DOHH2 (cell line): ENCODE measurements at regions not wholly inside any gene's neighbourhood (a gene's known extent, or its start where the extent isn't known, plus 50 kb on each side); places are given as distances from the start of the nearest gene placed in this dataset.

Experiments used
- EZH2phosphoT487 ChIP-seq: fragments of 200-600 bp; sonication (generic); IDR thresholded peaks from 2 replicates; pipeline ENCODE4 v1.6.1; 2017; ENCODE audit warnings: borderline replicate concordance, mild to moderate bottlenecking, antibody characterized with exemption, low read length, moderate library complexity, mixed read lengths
- TF ChIP-seq, protein P1 (sequence below): fragments of 200-600 bp; sonication (generic); IDR thresholded peaks from one replicate; pipeline ENCODE4 v1.5.1; 2014; ENCODE audit warnings: antibody characterized with exemption, mild to moderate bottlenecking, low read depth, low read length; ENCODE audit not compliant: poor library complexity, severe bottlenecking

DNA sequence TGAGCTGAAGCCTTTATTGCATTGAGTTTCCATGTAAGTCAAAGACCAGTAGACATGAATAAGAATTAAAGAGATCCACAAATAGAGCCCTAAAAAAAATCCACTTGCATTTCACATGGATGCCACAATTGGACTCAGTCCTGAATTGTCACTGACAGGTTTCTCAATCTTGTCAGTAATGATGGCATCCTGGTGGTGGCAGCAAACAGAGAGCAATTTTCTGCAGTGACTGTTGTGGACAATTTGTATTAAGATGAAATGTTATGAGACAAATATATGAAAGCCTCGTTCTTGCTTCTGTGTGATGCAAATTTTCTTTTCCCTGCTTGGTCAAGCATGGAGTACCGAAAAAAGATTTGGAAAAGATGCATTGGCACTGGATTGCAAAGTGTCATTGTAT is 278.9 kb downstream of the SAMD5 start:
- TF ChIP-seq, protein P1, sequence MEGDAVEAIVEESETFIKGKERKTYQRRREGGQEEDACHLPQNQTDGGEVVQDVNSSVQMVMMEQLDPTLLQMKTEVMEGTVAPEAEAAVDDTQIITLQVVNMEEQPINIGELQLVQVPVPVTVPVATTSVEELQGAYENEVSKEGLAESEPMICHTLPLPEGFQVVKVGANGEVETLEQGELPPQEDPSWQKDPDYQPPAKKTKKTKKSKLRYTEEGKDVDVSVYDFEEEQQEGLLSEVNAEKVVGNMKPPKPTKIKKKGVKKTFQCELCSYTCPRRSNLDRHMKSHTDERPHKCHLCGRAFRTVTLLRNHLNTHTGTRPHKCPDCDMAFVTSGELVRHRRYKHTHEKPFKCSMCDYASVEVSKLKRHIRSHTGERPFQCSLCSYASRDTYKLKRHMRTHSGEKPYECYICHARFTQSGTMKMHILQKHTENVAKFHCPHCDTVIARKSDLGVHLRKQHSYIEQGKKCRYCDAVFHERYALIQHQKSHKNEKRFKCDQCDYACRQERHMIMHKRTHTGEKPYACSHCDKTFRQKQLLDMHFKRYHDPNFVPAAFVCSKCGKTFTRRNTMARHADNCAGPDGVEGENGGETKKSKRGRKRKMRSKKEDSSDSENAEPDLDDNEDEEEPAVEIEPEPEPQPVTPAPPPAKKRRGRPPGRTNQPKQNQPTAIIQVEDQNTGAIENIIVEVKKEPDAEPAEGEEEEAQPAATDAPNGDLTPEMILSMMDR, result no peak
- no peak for TF ChIP-seq EZH2phosphoT487
